HEK293 (cell line): ENCODE measurements at regions not wholly inside any gene's neighbourhood (a gene's known extent, or its start where the extent isn't known, plus 50 kb on each side); places are given as distances from the start of the nearest gene placed in this dataset.

Experiments
- CTCF ChIA-PET: fragments of 350-600 bp; formaldehyde crosslinking; extraction: SDS; loops from one replicate; lab custom pipeline; 2021; ENCODE audit warnings: antibody characterized with exemption; lab: Yijun Ruan, JAX
- POLR2A ChIA-PET: fragments of 300-600 bp; formaldehyde crosslinking; extraction: SDS; loops from one replicate; lab custom pipeline; 2020; ENCODE audit warnings: antibody characterized with exemption, inconsistent platforms; lab: Yijun Ruan, JAX
- H3K27ac ChIP-seq: fragments of 200-500 bp; sonication (Bioruptor generic); 2 replicates; pipeline ENCODE4 v1.5.1; 2014; ENCODE audit warnings: low read depth, low read length, control low read depth, inconsistent platforms; ENCODE audit errors: extremely low read depth
- H3K36me3 ChIP-seq, 2 experiments: fragments of 200-500 bp in 1 of 2; sonication (Bioruptor generic) in 1 of 2; 1 replicate in 1 of 2; 2 replicates in 1 of 2; pipeline ENCODE4 v1.5.1; 2014 to 2017; ENCODE audit warnings: inconsistent platforms in 2 of 2, low read length in 2 of 2; ENCODE audit not compliant: control insufficient read depth in 2 of 2, insufficient read depth in 1 of 2
- H3K4me1 ChIP-seq: fragments of 200-500 bp; sonication (Bioruptor generic); 2 replicates; pipeline ENCODE4 v1.5.1; 2014; ENCODE audit warnings: mild to moderate bottlenecking, low read length, inconsistent platforms; ENCODE audit not compliant: control insufficient read depth, insufficient read depth
- H3K4me3 ChIP-seq: 2 replicates; pipeline ENCODE4 v1.5.1; 2011; ENCODE audit warnings: low read depth, mild to moderate bottlenecking, control low read depth, low read length, moderate library complexity
- H3K9me3 ChIP-seq: fragments of 200-500 bp; sonication (Bioruptor generic); 2 replicates; pipeline ENCODE4 v1.5.1; 2014; ENCODE audit warnings: low read depth, low read length, inconsistent platforms; ENCODE audit not compliant: control insufficient read depth, insufficient read depth
- ATF2 ChIP-seq: fragments of 450-650 bp; formaldehyde crosslinking; IDR thresholded peaks from 2 replicates; pipeline ENCODE4 v1.5.1; 2016; ENCODE audit warnings: missing biosample characterization, missing genetic modification characterization, low read depth
- GLI4 ChIP-seq: fragments of 450-650 bp; formaldehyde crosslinking; IDR thresholded peaks from 2 replicates; pipeline ENCODE4 v1.5.1; 2016; ENCODE audit warnings: missing biosample characterization, missing genetic modification characterization
- HIC1 ChIP-seq: fragments of 450-650 bp; formaldehyde crosslinking; IDR thresholded peaks from 2 replicates; pipeline ENCODE4 v1.5.1; 2016; ENCODE audit warnings: missing biosample characterization, missing genetic modification characterization
- HOXD13 ChIP-seq: sonication (generic); formaldehyde crosslinking; IDR thresholded peaks from 2 replicates; pipeline ENCODE4 v1.8.0; 2022; ENCODE audit warnings: missing genetic modification reagents, borderline replicate concordance
- KLF9 ChIP-seq: fragments of 450-650 bp; formaldehyde crosslinking; IDR thresholded peaks from 2 replicates; pipeline ENCODE4 v1.5.1; 2016; ENCODE audit warnings: missing biosample characterization, missing genetic modification characterization, low read depth
- SETDB1 ChIP-seq: IDR thresholded peaks from one replicate; pipeline ENCODE4 v1.6.1; 2017; ENCODE audit warnings: mild to moderate bottlenecking, low read length, moderate library complexity, mixed read lengths; ENCODE audit not compliant: insufficient read length
- SP3 ChIP-seq: fragments of 450-650 bp; formaldehyde crosslinking; IDR thresholded peaks from 2 replicates; pipeline ENCODE4 v1.5.1; 2016; ENCODE audit warnings: missing biosample characterization, missing genetic modification characterization
- ZBTB44 ChIP-seq: fragments of 450-650 bp; IDR thresholded peaks from 2 replicates; pipeline ENCODE4 v1.5.1; 2018; ENCODE audit warnings: missing biosample characterization, mild to moderate bottlenecking, missing genetic modification characterization
- ZBTB48 ChIP-seq: fragments of 450-650 bp; formaldehyde crosslinking; IDR thresholded peaks from 2 replicates; pipeline ENCODE4 v1.5.1; 2016; ENCODE audit warnings: missing biosample characterization, missing genetic modification characterization
- ZNF211 ChIP-seq: fragments of 450-650 bp; formaldehyde crosslinking; IDR thresholded peaks from 2 replicates; pipeline ENCODE4 v1.5.1; 2016; ENCODE audit warnings: low read depth, missing biosample characterization, missing genetic modification characterization
- ZNF292 ChIP-seq: fragments of 450-650 bp; formaldehyde crosslinking; IDR thresholded peaks from 2 replicates; pipeline ENCODE4 v1.5.1; 2016; ENCODE audit warnings: low read depth, missing biosample characterization, missing genetic modification characterization, borderline replicate concordance
- ZNF302 ChIP-seq: fragments of 450-650 bp; formaldehyde crosslinking; IDR thresholded peaks from 2 replicates; pipeline ENCODE4 v1.5.1; 2016; ENCODE audit warnings: missing biosample characterization, missing genetic modification characterization, low read depth
- ZNF366 ChIP-seq: fragments of 450-650 bp; formaldehyde crosslinking; conservative IDR thresholded peaks from 2 replicates; pipeline ENCODE4 v1.5.1; 2016; ENCODE audit warnings: missing biosample characterization, missing genetic modification characterization
- ZNF488 ChIP-seq: fragments of 450-650 bp; formaldehyde crosslinking; IDR thresholded peaks from 2 replicates; pipeline ENCODE4 v1.5.1; 2016; ENCODE audit warnings: missing biosample characterization, missing genetic modification characterization
- ZNF518A ChIP-seq: fragments of 450-650 bp; formaldehyde crosslinking; conservative IDR thresholded peaks from 2 replicates; pipeline ENCODE4 v1.5.1; 2016; ENCODE audit warnings: low read depth, missing biosample characterization, missing genetic modification characterization
- ZNF544 ChIP-seq: fragments of 450-650 bp; formaldehyde crosslinking; IDR thresholded peaks from 2 replicates; pipeline ENCODE4 v1.5.0; 2017; ENCODE audit warnings: missing biosample characterization, missing genetic modification characterization
- ZNF621 ChIP-seq: fragments of 450-650 bp; formaldehyde crosslinking; IDR thresholded peaks from 2 replicates; pipeline ENCODE4 v1.5.1; 2017; ENCODE audit warnings: missing biosample characterization, missing genetic modification characterization
- ZNF645 ChIP-seq: fragments of 450-650 bp; formaldehyde crosslinking; IDR thresholded peaks from 2 replicates; pipeline ENCODE4; 2016; ENCODE audit warnings: missing biosample characterization, missing genetic modification characterization
- ZNF658 ChIP-seq: fragments of 450-650 bp; formaldehyde crosslinking; IDR thresholded peaks from 2 replicates; pipeline ENCODE4; 2016; ENCODE audit warnings: missing biosample characterization, missing genetic modification characterization
- ZNF670 ChIP-seq: fragments of 450-650 bp; formaldehyde crosslinking; IDR thresholded peaks from 2 replicates; pipeline ENCODE4 v1.5.1; 2016; ENCODE audit warnings: missing biosample characterization, missing genetic modification characterization, low read depth
- ZNF785 ChIP-seq: fragments of 450-650 bp; formaldehyde crosslinking; IDR thresholded peaks from 2 replicates; pipeline ENCODE4 v1.5.1; 2016; ENCODE audit warnings: missing biosample characterization, missing genetic modification characterization

- Histone ChIP-seq H3K4me3 (no peak overlapping the region), H3K4me1 (no peaks in the 10 kb centered on the region), H3K27ac (no peak overlapping the region), H3K36me3 (no peaks in the 10 kb centered on the region), H3K9me3 (no peaks in the 10 kb centered on the region)
- ChIA-PET POLR2A (no interaction called here), CTCF (interaction anchor here (0.6 to 0.9 kb wide), 2 partner anchors 11 to 197 kb away, joined by 3 to 4 read pairs; no protein-coding TSS in a partner anchor)
- TF ChIP-seq KLF9 (tag by site-specific recombination) (no peak), ZNF670 (no peak)
Observed at GRCh38 chr3:99013777-99014315, 112.4 kb upstream of the DCBLD2 start.

- H3K4me1 ChIP-seq = no peaks in the 10 kb centered on the region
- no peaks in the 10 kb centered on the region for H3K9me3 ChIP-seq
- H3K4me3 ChIP-seq = no peak overlapping the region
- ChIA-PET CTCF (no interaction called here), POLR2A (no interaction called here)
- no peak for TF ChIP-seq ZNF488 (tag by site-specific recombination)
- no peak for TF ChIP-seq ZNF645
- no peak for TF ChIP-seq ZNF621 (tag by site-specific recombination)
- TF ChIP-seq ZNF518A (tag by site-specific recombination) = no peak
- TF ChIP-seq HIC1 = no peak
- TF ChIP-seq ZNF366 (tag by site-specific recombination) = no peak
- TF ChIP-seq ZNF658 (tag by site-specific recombination) = no peak
- no peak for TF ChIP-seq HOXD13 (CRISPR knock-in tag)
- TF ChIP-seq ZNF544 = no peak
- no peak for TF ChIP-seq SETDB1
- TF ChIP-seq GLI4 = no peak
- no peak for TF ChIP-seq ATF2 (tag by site-specific recombination)
- TF ChIP-seq SP3 = no peak
- no peak for TF ChIP-seq ZBTB48 (tag by site-specific recombination)
- TF ChIP-seq ZNF785 = no peak
- TF ChIP-seq ZNF211 (tag by site-specific recombination) = no peak
- TF ChIP-seq ZNF292 (tag by site-specific recombination) = no peak
- TF ChIP-seq ZBTB44 (tag by site-specific recombination) = no peak
- no peak for TF ChIP-seq ZNF302 (tag by site-specific recombination)
- H3K27ac ChIP-seq = no peak overlapping the region
- no peaks in the 10 kb centered on the region for H3K36me3 ChIP-seq
Observed at GRCh38 chr3:99013077-99013476, 111.6 kb upstream of the DCBLD2 start.
